ENCODE measurements at regions not wholly inside any gene's neighbourhood (a gene's known extent, or its start where the extent isn't known, plus 50 kb on each side); places are given as distances from the start of the nearest gene placed in this dataset.

- TF ChIP-seq POLR2AphosphoS5 (IDR thresholded peaks at IDR 0.05) (no peak), CTCF (IDR thresholded peaks at IDR 0.05; ENCODE audit: poor library complexity, severe bottlenecking) (no peak), EZH2 (IDR thresholded peaks at IDR 0.05; ENCODE audit: borderline replicate concordance, insufficient read depth, low read length, poor library complexity, severe bottlenecking) (no peak)
Observed at GRCh38 chr11:115745610-115746512, 241.6 kb upstream of the CADM1 start.

All from neural cell (in vitro differentiated cells).